ENCODE measurements at regions not wholly inside any gene's neighbourhood (a gene's known extent, or its start where the extent isn't known, plus 50 kb on each side); places are given as distances from the start of the nearest gene placed in this dataset.
"Not testable (repeated sequence)": the region's sequence is repeated elsewhere in the genome, so short reads cannot be mapped to it uniquely, and the experiment has no call there.

DNA sequence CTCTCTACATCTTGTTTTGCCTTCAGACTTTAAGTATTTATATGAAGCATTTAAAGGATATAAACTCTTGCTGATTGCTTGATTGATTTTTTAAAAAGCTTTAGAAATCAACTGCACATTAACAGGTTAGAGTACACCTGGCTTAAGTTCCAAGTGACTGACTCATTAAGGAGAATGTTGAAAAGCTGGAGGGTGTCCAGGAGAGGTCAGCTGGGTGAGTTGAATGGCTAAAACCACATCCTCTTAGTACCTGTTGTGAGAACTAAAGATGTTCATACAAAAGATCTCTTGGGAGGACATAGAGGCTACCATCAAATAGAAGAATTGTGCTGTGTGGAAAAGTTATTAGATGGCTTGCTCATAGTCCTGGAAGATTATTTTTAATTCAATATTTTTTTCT, 206.8 kb downstream of the TXNL1 start:
- no peak overlapping the region for H3K9ac ChIP-seq (ENCODE audit: low read length)
- H3K36me3 ChIP-seq (ENCODE audit: control insufficient read depth, insufficient read depth, low read length) = no peaks in the 10 kb centered on the region
- no peak overlapping the region for H3K4me3 ChIP-seq (ENCODE audit: low read length)

DNA sequence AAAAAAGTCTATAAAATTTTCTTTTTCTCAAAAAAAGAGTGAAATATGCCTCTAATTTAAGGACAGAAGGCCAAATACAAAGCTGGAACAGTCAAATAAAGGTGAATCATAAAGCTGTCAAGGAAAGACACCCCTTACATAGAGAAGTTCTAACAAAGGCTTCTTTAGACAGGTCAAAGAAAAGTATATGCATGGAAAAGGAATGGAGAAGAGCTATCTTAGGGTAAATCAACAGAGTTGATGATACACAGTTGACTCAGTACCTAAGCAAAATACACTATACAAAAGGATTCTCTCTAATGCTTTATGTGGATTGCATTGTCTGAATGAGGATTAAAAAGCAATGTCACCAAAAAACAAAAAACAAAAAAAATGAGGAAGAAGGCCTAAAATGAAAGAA, 214.8 kb downstream of the TXNL1 start:
- no peak overlapping the region for H3K4me3 ChIP-seq (ENCODE audit: low read length)
- no peaks in the 10 kb centered on the region for H3K4me1 ChIP-seq (ENCODE audit: control insufficient read depth, insufficient read depth, low read length)
- H3K9ac ChIP-seq (ENCODE audit: low read length) = no peak overlapping the region
- H3K36me3 ChIP-seq (ENCODE audit: control insufficient read depth, insufficient read depth, low read length) = no peaks in the 10 kb centered on the region
- H3K27ac ChIP-seq (ENCODE audit: low read depth, low read length) = no peak overlapping the region
- no peaks in the 10 kb centered on the region for H3K27me3 ChIP-seq (ENCODE audit: control insufficient read depth, insufficient read depth, low read length)

More for the DNA sequence above, 206.8 kb downstream of the TXNL1 start:
- Histone ChIP-seq H3K27ac (ENCODE audit: low read depth, low read length) (no peak overlapping the region), H3K27me3 (ENCODE audit: control insufficient read depth, insufficient read depth, low read length) (no peaks in the 10 kb centered on the region), H3K4me1 (ENCODE audit: control insufficient read depth, insufficient read depth, low read length) (no peaks in the 10 kb centered on the region)

DNA sequence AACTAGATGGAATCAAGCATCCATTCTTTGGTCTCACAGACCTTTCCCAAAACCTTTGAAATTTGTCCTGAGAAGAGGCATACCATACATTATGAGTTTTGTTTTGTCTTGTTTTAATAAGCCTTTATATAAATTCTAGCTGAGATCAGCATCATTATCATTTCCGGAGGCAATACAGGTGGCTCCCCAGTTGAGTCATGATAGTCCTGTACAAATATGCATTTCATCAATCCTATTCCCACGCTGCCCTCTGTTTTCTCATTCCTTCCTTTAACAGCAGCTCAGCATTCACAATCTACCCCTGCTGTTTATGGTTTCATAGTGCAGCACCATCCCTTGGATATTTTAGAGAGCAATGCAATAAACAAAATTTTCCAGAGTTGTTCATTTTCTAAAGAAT, 216.7 kb downstream of the TXNL1 start:
- H3K27ac ChIP-seq (ENCODE audit: low read depth, low read length) = no peak overlapping the region
- no peaks in the 10 kb centered on the region for H3K27me3 ChIP-seq (ENCODE audit: control insufficient read depth, insufficient read depth, low read length)
- H3K4me3 ChIP-seq (ENCODE audit: low read length) = no peak overlapping the region
- H3K4me1 ChIP-seq (ENCODE audit: control insufficient read depth, insufficient read depth, low read length) = no peaks in the 10 kb centered on the region
- no peak overlapping the region for H3K9ac ChIP-seq (ENCODE audit: low read length)
- no peaks in the 10 kb centered on the region for H3K36me3 ChIP-seq (ENCODE audit: control insufficient read depth, insufficient read depth, low read length)

DNA sequence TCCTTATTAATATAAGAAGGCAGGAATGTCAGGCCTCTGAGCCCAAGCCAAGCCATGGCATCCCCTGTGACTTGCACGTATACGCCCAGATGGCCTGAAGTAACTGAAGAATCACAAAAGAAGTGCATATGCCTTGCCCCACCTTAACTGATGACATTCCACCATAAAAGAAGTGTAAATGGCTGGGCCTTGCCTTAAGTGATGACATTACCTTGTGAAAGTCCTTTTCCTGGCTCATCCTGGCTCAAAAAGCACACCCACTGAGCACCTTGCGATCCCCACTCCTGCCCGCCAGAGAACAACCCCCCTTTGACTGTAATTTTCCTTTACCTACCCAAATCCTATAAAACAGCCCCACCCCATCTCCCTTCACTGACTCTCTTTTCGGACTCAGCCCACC, 217.5 kb downstream of the TXNL1 start:
- not testable (repeated sequence) for H3K4me3 ChIP-seq (ENCODE audit: low read length); H3K27ac ChIP-seq (ENCODE audit: low read depth, low read length); H3K27me3 ChIP-seq (ENCODE audit: control insufficient read depth, insufficient read depth, low read length)

DNA sequence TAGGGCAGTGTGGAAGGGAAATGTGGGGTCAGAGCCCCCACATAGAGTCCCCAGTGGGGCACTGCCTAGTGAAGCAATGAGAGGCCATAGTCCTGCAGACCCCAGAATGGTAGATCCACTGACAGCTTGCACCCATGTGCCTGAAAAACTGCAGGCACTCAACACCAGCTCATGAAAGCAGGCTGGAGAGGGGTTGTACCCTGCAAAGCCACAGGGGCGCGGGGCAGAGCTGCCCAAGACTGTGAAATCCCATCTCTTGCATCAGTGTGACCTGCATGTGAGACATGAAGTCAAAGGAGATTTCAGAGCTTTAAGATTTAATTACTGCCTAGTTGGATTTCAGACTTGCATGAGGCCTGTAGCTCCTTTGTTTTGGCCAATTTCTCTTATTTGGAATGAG, 224.0 kb downstream of the TXNL1 start:
- H3K4me3 ChIP-seq (ENCODE audit: low read length) = no peak overlapping the region
- no peaks in the 10 kb centered on the region for H3K4me1 ChIP-seq (ENCODE audit: control insufficient read depth, insufficient read depth, low read length)
- no peak overlapping the region for H3K9ac ChIP-seq (ENCODE audit: low read length)
- no peak overlapping the region for H3K27ac ChIP-seq (ENCODE audit: low read depth, low read length)
- no peaks in the 10 kb centered on the region for H3K27me3 ChIP-seq (ENCODE audit: control insufficient read depth, insufficient read depth, low read length)
- no peaks in the 10 kb centered on the region for H3K36me3 ChIP-seq (ENCODE audit: control insufficient read depth, insufficient read depth, low read length)

More for the DNA sequence above, 217.5 kb downstream of the TXNL1 start:
- not testable (repeated sequence) for H3K4me1 ChIP-seq (ENCODE audit: control insufficient read depth, insufficient read depth, low read length); H3K9ac ChIP-seq (ENCODE audit: low read length); H3K36me3 ChIP-seq (ENCODE audit: control insufficient read depth, insufficient read depth, low read length)

DNA sequence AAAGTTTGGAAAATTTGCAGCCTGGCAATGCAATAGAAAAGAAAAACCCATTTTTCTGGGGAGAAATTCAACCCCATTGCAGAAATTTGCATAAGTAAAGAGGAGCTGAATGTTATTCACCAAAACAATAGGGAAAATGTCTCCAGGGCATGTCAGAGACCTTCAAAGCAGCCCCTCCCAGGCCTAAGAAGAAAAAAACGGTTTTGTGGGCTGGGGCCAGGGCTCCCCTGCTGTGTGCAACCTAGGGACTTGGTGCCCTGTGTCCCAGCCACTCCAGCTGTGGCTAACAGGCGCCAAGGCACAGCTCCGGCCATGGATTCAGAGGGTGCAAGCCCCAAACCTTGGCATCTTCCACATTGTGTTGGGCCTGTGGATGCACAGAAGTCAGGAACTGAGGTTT, 224.5 kb downstream of the TXNL1 start:
- Histone ChIP-seq H3K4me1 (ENCODE audit: control insufficient read depth, insufficient read depth, low read length) (no peaks in the 10 kb centered on the region), H3K4me3 (ENCODE audit: low read length) (no peak overlapping the region), H3K36me3 (ENCODE audit: control insufficient read depth, insufficient read depth, low read length) (no peaks in the 10 kb centered on the region), H3K27me3 (ENCODE audit: control insufficient read depth, insufficient read depth, low read length) (no peaks in the 10 kb centered on the region), H3K9ac (ENCODE audit: low read length) (no peak overlapping the region), H3K27ac (ENCODE audit: low read depth, low read length) (no peak overlapping the region)

DNA sequence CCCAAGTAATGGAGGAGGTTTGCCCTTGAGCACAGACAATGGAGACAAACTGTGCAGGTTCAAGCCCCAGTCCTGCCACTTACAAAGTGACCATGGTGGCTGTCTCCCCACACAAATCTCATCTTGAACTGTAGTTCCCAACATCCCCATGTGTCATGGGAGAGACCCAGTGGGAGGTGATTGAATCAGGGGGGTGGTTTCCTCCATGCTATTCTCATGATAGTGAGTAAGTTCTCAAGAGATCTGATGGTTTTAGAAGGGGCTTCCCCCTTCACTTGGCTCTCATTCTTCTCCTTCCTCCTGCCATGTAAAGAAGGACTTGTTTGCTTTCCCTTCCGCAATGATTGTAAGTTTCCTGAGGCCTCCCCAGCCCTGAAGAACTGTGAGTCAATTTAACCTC, 225.4 kb downstream of the TXNL1 start:
- no peak overlapping the region for H3K9ac ChIP-seq (ENCODE audit: low read length)
- no peak overlapping the region for H3K27ac ChIP-seq (ENCODE audit: low read depth, low read length)
- H3K4me3 ChIP-seq (ENCODE audit: low read length) = no peak overlapping the region
- no peaks in the 10 kb centered on the region for H3K4me1 ChIP-seq (ENCODE audit: control insufficient read depth, insufficient read depth, low read length)
- no peaks in the 10 kb centered on the region for H3K36me3 ChIP-seq (ENCODE audit: control insufficient read depth, insufficient read depth, low read length)
- no peaks in the 10 kb centered on the region for H3K27me3 ChIP-seq (ENCODE audit: control insufficient read depth, insufficient read depth, low read length)

DNA sequence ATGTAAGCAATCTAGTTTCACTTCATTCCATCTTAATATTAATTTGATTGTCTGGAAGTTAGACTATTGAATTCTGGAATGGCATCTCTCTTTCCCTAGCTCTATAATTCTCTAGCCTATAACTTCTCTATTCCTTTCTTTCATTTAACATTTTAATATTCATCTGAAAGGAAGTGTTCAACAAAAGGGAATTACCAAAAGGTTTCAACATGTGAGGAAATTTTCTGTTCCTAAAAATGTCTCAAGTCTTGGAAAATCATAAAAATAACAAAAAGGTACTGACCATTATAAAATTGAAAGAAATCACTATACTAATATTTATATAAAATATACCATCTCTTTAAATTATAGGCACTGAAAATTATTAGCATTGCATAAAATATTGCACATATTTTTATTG, 228.7 kb downstream of the TXNL1 start:
- H3K4me1 ChIP-seq (ENCODE audit: control insufficient read depth, insufficient read depth, low read length) = no peaks in the 10 kb centered on the region
- no peaks in the 10 kb centered on the region for H3K27me3 ChIP-seq (ENCODE audit: control insufficient read depth, insufficient read depth, low read length)
- H3K36me3 ChIP-seq (ENCODE audit: control insufficient read depth, insufficient read depth, low read length) = no peaks in the 10 kb centered on the region
- no peak overlapping the region for H3K27ac ChIP-seq (ENCODE audit: low read depth, low read length)
- H3K9ac ChIP-seq (ENCODE audit: low read length) = no peak overlapping the region
- H3K4me3 ChIP-seq (ENCODE audit: low read length) = no peak overlapping the region

DNA sequence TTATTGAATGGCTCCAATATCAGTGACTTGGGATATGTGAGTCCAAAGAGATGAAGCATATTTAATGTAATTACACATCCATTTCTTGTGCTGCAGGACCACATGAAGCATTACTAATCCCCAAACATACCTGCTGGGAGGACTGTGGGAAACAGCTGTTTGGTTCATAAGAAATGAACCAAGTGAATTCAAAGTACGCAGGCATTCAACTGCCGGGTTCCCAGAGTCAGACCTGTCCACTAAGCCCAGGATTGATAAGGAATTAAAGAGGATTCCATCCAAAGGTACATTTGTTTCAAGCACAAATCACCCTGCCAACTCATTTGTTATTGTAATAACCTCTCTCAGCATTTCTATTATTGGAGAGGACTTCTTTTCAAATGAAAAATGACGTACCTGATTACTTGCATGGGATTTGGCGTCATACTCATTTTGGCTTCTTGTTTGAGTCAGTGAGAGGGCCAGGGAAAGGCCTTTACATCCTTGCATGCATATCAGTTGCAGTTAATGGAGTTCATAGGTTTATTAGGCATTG, 230.7 kb downstream of the TXNL1 start:
- Histone ChIP-seq H3K27me3 (ENCODE audit: control insufficient read depth, insufficient read depth, low read length) (no peaks in the 10 kb centered on the region), H3K4me3 (ENCODE audit: low read length) (no peak overlapping the region), H3K4me1 (ENCODE audit: control insufficient read depth, insufficient read depth, low read length) (no peaks in the 10 kb centered on the region), H3K9ac (ENCODE audit: low read length) (no peak overlapping the region), H3K36me3 (ENCODE audit: control insufficient read depth, insufficient read depth, low read length) (no peaks in the 10 kb centered on the region), H3K27ac (ENCODE audit: low read depth, low read length) (no peak overlapping the region)

DNA sequence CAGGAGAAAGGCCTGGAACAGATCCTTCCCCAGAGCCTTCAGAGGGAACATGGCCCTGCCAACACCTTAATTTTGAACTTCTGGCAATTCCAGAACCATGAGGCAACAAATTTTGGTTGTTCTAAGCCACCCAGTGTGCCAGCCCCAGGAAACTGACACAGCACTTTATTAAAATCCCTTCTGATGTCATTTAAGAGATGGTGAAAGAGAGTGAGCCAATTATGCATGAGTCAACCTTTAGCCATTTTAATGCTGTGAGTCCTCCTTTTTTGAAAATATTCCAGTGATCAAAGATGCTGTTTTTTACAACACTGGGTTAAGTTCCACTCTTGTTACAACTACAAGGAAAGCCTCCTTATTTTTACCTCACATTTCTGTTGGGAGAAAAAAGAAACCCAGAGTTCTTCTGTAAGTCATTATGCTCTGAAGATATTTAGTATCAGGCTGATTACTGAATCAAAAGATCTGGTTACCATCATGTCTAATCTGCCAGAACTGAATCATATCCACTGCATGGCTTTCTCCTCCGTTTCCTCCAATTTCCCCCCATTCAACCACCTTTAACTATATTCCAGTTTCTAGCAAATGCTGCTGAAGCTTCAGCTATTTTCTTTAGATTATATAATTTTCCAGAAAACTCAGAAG, 235.4 kb downstream of the TXNL1 start:
- peak overlapping the region; percentile 21 for H3K27ac ChIP-seq (ENCODE audit: low read depth, low read length)

DNA sequence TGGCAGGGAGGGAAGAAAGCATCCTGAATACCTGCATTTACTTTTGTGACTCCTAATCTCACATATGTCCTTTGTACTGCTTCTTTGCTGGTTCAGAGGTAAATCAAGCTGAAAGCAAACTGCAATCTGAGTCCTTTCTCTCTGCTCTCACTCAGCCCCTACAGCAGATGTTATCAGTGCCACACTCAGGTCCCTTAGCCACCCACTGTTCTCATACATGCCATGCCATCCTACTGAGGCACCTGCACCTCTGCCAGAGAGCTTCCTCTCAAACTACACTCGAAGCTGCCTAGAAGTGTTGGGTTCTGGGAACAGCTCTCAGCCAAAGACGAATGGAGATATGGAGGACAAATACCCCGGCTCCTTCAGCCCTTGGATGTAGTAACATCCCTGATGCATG, 244.5 kb downstream of the TXNL1 start:
- Histone ChIP-seq H3K36me3 (ENCODE audit: control insufficient read depth, insufficient read depth, low read length) (no peaks in the 10 kb centered on the region), H3K9ac (ENCODE audit: low read length) (no peak overlapping the region), H3K4me1 (ENCODE audit: control insufficient read depth, insufficient read depth, low read length) (no peaks in the 10 kb centered on the region), H3K27ac (ENCODE audit: low read depth, low read length) (no peak overlapping the region), H3K4me3 (ENCODE audit: low read length) (no peak overlapping the region), H3K27me3 (ENCODE audit: control insufficient read depth, insufficient read depth, low read length) (no peaks in the 10 kb centered on the region)

More for the DNA sequence above, 235.4 kb downstream of the TXNL1 start:
- no peaks in the 10 kb centered on the region for H3K36me3 ChIP-seq (ENCODE audit: control insufficient read depth, insufficient read depth, low read length)
- no peaks in the 10 kb centered on the region for H3K27me3 ChIP-seq (ENCODE audit: control insufficient read depth, insufficient read depth, low read length)
- H3K9ac ChIP-seq (ENCODE audit: low read length) = no peak overlapping the region
- no peaks in the 10 kb centered on the region for H3K4me1 ChIP-seq (ENCODE audit: control insufficient read depth, insufficient read depth, low read length)
- H3K4me3 ChIP-seq (ENCODE audit: low read length) = no peak overlapping the region

DNA sequence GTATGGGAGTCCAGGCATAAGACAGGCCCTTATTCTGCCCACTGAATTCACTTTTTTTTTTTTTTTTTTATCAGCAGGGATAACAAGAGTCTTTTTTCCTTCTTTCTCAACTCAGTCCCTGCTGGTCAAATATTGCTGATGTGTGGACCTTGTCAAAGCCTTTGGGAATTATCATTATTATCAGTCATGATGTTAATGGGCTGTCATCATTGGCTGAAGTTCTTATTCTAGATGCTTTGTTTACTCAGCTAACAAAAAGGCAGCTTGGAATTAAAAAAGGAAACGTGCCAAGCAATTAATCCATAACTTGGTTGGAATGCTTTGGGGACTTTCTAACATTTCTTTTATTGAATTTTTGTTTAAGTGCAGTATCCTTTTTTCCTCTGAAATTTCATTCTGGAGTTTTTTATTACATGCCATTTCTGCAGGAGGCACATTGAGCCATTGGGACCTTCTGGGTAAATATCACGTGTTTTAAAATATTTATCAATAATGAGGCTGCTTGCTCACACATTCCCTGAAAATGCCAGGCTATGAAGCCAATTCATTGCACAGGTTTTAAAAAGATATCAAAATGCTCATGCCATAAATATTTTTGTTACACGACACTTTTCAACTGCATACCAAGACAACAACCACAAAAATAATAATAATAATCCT, 246.3 kb downstream of the TXNL1 start:
- Histone ChIP-seq H3K36me3 (ENCODE audit: control insufficient read depth, insufficient read depth, low read length) (no peaks in the 10 kb centered on the region), H3K4me1 (ENCODE audit: control insufficient read depth, insufficient read depth, low read length) (no peaks in the 10 kb centered on the region), H3K27me3 (ENCODE audit: control insufficient read depth, insufficient read depth, low read length) (no peaks in the 10 kb centered on the region), H3K27ac (ENCODE audit: low read depth, low read length) (no peak overlapping the region), H3K4me3 (ENCODE audit: low read length) (no peak overlapping the region), H3K9ac (ENCODE audit: low read length) (no peak overlapping the region)

DNA sequence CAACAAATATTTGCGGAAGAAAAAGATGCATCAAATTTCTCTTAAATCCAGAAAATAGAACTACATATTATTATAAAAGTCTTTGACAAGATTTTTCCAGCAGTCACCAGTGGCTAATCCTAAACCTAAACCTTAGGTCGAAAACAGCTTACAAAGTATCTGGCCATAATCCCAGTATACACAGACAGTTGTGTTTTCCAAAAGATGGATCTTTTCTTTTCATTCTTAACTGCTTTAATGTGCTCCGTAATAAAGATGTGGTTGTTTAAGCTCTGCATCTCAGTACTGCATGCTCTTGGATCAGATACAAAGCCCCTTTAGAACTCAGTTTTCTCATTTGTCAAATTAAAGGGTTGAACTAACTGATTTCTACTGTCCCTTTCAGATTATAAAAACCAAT, 247.8 kb downstream of the TXNL1 start:
- no peaks in the 10 kb centered on the region for H3K36me3 ChIP-seq (ENCODE audit: control insufficient read depth, insufficient read depth, low read length)
- H3K27me3 ChIP-seq (ENCODE audit: control insufficient read depth, insufficient read depth, low read length) = no peaks in the 10 kb centered on the region
- H3K4me3 ChIP-seq (ENCODE audit: low read length) = no peak overlapping the region
- no peak overlapping the region for H3K27ac ChIP-seq (ENCODE audit: low read depth, low read length)
- no peaks in the 10 kb centered on the region for H3K4me1 ChIP-seq (ENCODE audit: control insufficient read depth, insufficient read depth, low read length)
- H3K9ac ChIP-seq (ENCODE audit: low read length) = no peak overlapping the region

Measured in rectal smooth muscle tissue (tissue), 1 donor.